ENCODE measurements at regions not wholly inside any gene's neighbourhood (a gene's known extent, or its start where the extent isn't known, plus 50 kb on each side); places are given as distances from the start of the nearest gene placed in this dataset.

DNA sequence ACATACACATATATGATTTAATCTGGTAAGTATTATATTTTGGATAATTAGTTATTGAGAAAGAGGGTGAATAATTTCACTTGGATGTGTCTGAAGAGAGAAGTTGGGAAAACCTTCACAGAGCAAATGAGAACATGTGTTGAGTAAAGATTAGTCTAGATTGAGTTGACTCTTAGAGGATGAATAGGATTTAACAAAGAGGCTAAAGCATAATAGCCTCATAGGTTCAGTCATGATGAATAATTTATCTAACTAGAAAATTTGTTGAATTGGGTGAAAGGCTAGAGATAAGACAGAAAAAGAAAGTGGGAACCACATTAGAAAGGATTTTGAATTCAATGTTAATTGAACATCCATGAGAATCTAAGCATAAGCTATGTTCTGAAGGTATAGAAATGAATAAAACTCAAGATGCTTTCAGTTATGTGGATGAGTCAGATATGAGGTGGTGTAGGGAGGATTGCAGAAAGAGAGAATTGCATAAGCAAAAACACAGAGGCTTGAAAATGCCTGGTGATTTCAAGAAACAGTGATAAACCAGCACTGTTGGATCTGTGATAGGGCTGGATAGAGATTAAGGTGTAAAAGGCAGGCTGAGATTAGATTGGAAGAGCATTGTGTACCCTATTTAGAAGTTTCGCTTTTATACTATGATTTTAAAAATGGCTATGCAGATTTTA is 207.6 kb upstream of the NR3C2 start:
- TF ChIP-seq, protein P1, sequence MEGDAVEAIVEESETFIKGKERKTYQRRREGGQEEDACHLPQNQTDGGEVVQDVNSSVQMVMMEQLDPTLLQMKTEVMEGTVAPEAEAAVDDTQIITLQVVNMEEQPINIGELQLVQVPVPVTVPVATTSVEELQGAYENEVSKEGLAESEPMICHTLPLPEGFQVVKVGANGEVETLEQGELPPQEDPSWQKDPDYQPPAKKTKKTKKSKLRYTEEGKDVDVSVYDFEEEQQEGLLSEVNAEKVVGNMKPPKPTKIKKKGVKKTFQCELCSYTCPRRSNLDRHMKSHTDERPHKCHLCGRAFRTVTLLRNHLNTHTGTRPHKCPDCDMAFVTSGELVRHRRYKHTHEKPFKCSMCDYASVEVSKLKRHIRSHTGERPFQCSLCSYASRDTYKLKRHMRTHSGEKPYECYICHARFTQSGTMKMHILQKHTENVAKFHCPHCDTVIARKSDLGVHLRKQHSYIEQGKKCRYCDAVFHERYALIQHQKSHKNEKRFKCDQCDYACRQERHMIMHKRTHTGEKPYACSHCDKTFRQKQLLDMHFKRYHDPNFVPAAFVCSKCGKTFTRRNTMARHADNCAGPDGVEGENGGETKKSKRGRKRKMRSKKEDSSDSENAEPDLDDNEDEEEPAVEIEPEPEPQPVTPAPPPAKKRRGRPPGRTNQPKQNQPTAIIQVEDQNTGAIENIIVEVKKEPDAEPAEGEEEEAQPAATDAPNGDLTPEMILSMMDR (conservative IDR thresholded peaks at IDR 0.05 in 1 of 2, IDR thresholded peaks at IDR 0.05 in 1 of 2; ENCODE audit: low read depth in 1 of 2, low read length in 2 of 2): no peak
- TF ChIP-seq EZH2 (IDR thresholded peaks at IDR 0.05; ENCODE audit: low read length, missing control alignments): no peak
